ENCODE measurements at regions not wholly inside any gene's neighbourhood (a gene's known extent, or its start where the extent isn't known, plus 50 kb on each side); places are given as distances from the start of the nearest gene placed in this dataset.

DNA sequence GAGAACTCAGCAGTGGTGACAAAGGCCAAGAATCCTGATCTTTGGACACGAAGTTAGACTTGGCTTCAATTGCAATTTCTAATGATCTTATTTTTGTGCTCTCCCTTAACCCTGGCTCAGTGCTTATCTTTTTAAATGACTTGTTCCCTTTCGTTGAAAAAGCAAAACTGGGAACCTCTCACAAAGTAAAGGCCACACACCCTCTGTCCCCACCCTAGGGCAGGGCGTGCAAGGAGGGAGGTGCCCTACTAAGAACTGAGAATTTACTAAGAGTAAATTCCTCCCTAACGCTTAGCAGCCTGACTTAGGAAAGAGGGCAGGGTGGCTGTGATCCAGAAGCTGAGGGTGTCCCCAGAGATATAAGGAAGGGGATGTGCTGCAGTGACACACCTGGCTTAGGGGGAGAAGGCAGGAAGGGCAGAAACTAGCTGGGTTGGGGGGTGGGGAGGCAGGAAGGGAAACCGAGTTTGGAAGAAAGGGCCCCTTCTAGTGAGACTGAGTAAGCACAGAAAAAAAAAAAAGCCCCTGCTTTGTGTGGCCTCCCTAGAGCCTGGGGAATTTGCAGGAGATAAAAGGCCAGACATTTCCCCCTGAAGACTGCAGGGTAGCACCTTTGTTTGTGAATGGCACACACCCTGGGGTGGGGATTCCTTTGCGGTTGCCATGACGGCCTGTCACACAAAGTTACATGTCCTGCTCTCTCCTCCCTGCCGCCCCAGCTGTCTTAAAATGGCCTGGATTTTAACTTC is 435.1 kb downstream of the EFNB2 start:
- TF ChIP-seq, protein P1, sequence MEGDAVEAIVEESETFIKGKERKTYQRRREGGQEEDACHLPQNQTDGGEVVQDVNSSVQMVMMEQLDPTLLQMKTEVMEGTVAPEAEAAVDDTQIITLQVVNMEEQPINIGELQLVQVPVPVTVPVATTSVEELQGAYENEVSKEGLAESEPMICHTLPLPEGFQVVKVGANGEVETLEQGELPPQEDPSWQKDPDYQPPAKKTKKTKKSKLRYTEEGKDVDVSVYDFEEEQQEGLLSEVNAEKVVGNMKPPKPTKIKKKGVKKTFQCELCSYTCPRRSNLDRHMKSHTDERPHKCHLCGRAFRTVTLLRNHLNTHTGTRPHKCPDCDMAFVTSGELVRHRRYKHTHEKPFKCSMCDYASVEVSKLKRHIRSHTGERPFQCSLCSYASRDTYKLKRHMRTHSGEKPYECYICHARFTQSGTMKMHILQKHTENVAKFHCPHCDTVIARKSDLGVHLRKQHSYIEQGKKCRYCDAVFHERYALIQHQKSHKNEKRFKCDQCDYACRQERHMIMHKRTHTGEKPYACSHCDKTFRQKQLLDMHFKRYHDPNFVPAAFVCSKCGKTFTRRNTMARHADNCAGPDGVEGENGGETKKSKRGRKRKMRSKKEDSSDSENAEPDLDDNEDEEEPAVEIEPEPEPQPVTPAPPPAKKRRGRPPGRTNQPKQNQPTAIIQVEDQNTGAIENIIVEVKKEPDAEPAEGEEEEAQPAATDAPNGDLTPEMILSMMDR (IDR thresholded peaks at IDR 0.05; ENCODE audit: borderline replicate concordance, extremely low read depth, low read length, poor library complexity, severe bottlenecking), result no peak
- no peak for TF ChIP-seq EZH2 (IDR thresholded peaks at IDR 0.05; ENCODE audit: borderline replicate concordance, low read depth, low read length, severe bottlenecking)
